Endothelial cell of umbilical vein (primary cell): ENCODE measurements at regions not wholly inside any gene's neighbourhood (a gene's known extent, or its start where the extent isn't known, plus 50 kb on each side); places are given as distances from the start of the nearest gene placed in this dataset.

ENCODE experiments used
- CTCF ChIP-seq, 2 donors: IDR thresholded peaks; 1 replicate in 1 of 2; 2 replicates in 1 of 2; pipeline ENCODE4 v1.5.1; 2011; ENCODE audit warnings: low read length in 2 of 2, mild to moderate bottlenecking in 2 of 2, moderate library complexity in 2 of 2, control low read depth in 1 of 2, inconsistent platforms in 1 of 2, low read depth in 1 of 2; ENCODE audit not compliant: insufficient read depth in 1 of 2; ENCODE audit errors: extremely low read depth in 1 of 2
- POLR2A ChIP-seq: IDR thresholded peaks from 2 replicates; pipeline ENCODE4 v1.6.1; 2012; ENCODE audit warnings: low read depth, mild to moderate bottlenecking, control low read depth, low read length

GRCh38 chrY:19410980-19411766 is 333.4 kb downstream of the KDM5D start:
- TF ChIP-seq CTCF (IDR thresholded peaks at IDR 0.05; ENCODE audit: extremely low read depth in 1 of 2, insufficient read depth in 1 of 2, low read depth in 1 of 2, low read length in 2 of 2) (no peak), POLR2A (no peak)
